ENCODE measurements at regions not wholly inside any gene's neighbourhood (a gene's known extent, or its start where the extent isn't known, plus 50 kb on each side); places are given as distances from the start of the nearest gene placed in this dataset.
"Not testable (repeated sequence)": the region's sequence is repeated elsewhere in the genome, so short reads cannot be mapped to it uniquely, and the experiment has no call there.

DNA sequence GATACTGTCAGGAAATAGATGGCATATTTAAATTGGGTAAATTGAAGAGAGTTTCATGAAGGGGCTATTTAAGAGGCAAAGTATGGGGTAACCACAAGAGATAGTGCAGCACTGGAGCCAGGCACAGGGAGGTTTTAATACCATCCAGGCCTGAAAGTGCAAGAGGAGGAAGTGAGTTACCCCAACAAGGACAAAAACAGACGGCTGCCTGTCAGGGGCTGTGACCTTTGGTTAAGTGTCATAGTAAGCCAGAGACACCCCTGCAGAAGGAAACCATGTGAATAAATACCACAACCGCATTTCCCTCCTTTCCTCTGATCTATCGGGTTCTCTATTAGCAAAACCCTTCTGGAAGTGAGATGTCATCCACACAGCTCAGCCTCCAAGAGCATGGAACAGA lies 122.0 kb upstream of the DHRS4 start:
- no peak for DNase-seq (ENCODE audit: low spot score)

DNA sequence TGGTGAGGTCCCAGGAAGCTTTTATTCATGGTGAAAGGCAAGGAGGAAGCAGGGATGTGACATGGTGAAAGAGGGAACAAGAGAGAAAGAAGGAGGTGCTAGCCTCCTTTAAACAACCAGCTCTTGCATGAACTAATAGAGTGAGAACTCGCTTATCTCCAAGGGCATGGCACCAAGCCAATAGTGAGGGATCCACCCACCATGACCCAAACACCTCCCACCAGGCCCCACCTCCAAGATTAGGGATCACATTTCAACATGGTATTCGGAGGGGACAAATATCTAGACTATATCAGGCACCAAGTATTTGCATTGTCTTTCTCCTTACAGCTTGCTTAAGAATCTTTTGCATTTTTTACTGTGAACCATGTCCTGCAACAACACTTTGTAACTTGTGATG lies 91.9 kb upstream of the DHRS4 start:
- peak; percentile 12 for DNase-seq (ENCODE audit: low spot score)

DNA sequence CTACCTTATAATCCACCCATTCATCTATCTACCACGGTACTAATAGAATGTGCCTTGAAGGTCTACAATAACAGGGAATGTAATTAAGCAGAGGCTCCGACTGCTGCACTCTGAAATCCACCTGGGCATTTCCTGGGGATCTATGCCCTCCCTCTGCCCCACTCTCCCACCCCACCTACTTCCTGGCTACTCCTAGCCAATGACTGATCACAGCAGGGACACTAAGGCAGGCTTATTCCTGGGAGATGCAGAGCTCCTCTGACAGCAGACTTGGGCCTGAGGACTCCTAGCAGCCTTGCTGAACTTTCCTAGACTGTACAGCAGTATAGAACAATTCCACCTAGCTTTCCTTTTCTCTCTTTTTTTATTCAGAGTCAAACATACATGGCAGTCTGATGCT lies 91.1 kb upstream of the DHRS4 start:
- DNase-seq (ENCODE audit: low spot score): no peak

DNA sequence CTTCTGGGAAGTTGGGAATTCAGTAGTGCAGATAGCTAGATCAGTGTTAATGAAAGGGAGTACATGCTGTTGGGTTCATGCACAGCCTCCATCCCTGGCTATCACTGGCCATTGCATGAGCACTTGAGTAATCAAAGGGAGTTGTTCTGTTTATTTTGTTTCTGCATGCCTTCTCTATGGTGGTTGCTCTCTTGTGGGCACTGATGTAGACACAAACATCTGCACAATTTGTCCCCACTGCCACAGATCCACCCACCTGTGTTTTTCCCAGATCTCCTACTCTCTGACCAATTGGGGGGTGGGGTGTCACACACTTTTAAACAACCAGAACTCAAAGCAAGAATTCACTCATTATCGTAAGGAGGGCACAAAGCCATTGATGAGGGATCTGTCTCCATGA lies 89.7 kb upstream of the DHRS4 start:
- no peak for DNase-seq (ENCODE audit: low spot score)

DNA sequence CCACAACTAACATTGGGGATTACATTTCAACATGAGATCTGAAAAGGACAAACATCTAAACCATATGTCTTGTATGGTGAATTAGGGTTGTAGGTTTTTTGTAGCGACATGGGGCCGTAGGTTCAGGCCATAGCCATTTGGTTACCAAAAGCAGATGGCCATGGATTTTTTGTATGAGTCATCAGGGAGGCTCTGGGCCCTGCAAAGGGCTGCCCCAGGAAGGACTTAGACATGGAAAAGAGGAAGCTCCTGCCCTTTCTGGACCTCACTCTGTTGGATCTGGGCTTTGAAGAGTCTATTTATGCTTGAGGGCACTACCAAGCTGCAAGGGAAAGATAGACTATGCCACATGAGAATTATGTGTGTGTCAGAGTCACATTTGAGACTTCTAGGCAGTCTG lies 89.3 kb upstream of the DHRS4 start:
- DNase-seq (ENCODE audit: low spot score): no peak

DNA sequence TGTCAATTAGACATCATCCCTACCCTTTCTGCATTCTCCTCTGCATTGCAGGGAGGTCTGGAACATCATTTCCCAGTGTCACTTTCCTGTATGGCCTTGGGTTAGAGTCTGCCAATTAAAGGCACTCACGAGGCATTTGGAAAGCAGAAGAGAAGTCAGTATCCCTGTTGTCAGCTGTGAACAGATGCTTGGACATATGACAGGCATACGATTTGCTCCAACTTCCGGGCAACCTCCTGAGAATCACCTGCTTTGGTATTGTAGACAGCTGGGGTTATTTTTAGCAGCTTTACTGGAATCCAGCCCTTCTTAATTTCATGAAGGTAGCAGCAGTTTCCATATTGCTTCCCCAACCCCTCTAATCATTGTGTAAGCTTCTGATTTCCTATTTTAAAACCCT lies 88.7 kb upstream of the DHRS4 start:
- no peak for DNase-seq (ENCODE audit: low spot score)

DNA sequence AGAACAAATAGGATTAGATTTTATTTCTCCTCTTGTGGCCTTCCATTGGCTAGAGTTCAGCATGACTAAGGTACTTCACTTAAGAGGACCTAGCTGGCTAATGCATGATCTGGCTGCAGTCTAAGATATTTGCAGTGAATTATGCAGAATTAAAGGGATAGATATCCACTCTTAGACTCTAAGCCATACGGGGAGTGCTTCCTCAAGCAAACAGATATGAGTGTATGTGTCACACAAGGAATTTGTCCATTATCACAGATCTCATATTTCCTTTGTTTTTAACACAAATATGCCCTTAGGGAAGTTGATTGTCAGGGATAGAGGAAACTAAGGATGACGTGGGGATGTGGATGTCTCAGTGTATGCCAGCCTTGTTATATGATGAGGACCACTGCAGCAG lies 88.1 kb upstream of the DHRS4 start:
- DNase-seq (ENCODE audit: low spot score): peak; percentile 47

DNA sequence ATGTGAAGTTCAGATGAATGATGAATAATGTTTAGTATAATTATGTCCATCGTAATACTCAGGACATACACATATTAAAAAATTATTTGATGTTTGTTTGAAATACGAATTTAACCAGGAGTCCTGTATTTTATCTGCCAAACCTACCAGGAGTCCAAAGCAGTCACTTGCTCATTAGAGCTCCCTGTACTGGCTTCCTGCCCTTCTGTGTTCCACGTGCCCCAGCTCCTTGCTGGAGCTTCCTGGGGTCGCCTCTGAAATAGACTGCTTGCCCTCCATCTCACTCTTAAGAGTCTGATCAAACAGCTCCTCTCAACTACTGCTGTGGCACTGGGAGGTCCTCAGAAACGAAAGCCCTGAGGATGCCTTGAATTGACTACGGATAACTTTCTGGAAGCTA lies 87.3 kb upstream of the DHRS4 start:
- DNase-seq (ENCODE audit: low spot score): no peak

DNA sequence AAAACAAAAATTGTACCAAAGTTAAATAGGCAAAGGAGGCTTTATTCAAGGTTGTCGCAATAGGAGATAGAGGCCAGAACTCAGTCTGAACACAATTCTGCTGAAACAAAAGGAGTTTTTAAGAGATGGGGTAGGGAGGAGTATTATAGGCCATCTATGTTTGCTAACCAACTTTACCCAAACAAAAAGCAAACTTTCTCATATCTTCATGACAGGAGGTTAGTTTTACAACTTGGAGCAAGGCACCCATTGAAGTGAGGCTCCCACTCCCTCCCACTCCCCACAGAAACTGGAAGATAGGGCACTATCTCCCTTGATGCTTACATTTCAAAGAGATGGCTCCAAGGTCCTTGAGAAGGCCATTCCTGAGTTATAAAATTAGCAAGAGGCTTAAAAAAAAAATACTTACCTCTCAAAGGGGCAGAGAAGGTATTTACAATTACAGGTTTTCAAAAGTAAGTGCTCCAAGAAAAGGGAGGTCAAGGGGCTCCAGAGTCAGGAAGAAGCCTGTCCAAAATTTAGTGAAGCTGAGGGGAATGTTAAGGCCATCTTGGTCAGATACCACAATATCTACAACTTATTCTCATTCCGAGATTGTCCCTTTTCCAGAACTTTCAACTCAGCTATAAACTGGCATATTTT lies 84.4 kb upstream of the DHRS4 start:
- DNase-seq (ENCODE audit: low spot score): no peak

DNA sequence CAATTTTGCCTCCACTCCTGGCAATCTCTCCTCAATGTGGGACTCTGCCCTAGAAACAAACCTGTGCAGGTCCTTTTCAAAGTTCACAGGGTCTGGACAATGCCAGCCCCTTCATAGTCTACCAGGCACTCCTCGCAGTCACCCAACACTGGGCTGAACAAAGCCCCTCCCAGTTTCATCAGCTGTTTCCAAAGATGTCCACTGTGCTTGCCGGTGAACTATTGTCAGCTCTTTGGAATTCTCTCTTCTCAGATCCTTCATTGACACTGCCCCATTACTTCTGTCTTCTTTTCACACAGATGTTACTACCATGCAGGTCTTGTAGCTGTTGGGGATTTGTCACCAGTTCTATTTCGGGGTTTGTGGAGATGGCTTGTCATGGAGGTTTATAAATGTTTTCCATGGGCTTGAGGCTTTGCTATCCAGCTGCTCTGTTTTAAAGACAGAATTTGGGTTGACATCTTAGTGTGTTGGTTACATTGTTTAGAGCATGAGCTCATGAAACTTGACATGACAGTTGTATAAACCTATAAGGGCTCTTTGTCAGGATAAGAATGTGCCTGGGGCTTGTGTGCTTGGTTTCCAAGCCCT lies 77.3 kb upstream of the DHRS4 start:
- DNase-seq (ENCODE audit: low spot score): no peak

DNA sequence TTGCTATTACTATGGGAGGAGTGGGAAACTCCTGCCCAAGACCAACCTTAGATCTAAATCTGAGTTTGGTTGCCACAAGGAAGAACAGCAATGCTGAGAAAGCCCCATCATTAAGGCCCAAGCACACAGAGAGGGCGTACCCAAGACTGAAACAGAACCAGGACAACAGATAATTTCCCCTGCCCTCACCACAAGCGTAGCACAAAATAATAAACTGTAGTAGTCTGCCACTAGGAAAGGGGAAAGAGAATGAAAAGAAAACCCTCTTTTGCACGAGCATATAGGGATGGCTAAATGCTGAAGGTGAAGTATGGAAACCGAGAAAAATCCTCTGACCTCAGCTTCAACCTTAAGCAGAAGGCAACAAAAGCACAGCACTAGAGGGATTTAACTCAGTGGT lies 76.5 kb upstream of the DHRS4 start:
- DNase-seq (ENCODE audit: low spot score): no peak

DNA sequence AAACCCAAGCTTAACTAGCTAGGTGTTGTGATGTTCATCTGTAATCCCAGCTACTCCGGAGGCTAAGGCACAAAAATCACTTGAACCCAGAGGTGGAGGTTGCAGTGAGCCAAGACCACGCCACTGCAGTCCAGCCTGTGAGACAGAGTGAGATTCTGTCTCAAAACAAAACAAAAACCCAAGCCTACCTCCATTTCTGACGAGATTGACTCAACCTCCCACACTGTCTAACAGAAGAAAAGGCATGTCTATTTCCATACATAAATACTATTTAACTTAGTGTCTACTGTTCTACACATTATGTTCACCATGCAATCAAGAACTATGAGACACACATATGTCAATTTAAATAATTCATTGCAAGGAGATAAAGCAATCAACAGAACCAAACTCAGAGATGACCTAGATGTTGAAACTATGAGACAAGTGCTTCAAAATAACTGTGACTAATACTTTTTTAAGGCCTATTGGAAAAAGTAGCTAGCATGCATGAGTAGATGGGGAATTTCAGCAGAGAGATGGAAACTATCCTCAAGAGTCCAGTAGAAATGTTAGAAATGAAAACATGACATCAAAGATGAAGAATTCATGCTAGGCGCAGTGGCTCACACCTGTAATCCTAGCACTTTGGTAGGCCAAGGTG lies 75.9 kb upstream of the DHRS4 start:
- DNase-seq (ENCODE audit: low spot score): no peak

DNA sequence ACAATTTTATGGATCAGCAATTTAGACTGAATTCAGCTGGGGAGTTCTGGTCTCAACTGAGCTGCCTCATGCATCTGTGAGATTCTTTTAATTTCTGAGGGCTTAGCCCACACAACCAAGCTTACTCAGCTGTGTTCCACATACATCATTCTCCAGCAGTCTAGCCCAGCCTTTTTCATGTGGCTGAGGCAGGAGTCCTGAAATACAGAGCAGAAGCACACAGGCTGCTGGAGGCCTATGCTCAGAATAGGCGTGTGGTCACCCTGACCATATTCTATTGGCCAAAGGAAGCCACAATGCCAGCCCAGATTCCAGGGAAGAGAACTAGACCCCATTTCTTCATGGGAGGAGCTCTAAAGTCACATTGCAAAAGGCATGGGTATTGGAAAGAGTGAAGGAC lies 72.3 kb upstream of the DHRS4 start:
- DNase-seq (ENCODE audit: low spot score): peak; percentile 56

DNA sequence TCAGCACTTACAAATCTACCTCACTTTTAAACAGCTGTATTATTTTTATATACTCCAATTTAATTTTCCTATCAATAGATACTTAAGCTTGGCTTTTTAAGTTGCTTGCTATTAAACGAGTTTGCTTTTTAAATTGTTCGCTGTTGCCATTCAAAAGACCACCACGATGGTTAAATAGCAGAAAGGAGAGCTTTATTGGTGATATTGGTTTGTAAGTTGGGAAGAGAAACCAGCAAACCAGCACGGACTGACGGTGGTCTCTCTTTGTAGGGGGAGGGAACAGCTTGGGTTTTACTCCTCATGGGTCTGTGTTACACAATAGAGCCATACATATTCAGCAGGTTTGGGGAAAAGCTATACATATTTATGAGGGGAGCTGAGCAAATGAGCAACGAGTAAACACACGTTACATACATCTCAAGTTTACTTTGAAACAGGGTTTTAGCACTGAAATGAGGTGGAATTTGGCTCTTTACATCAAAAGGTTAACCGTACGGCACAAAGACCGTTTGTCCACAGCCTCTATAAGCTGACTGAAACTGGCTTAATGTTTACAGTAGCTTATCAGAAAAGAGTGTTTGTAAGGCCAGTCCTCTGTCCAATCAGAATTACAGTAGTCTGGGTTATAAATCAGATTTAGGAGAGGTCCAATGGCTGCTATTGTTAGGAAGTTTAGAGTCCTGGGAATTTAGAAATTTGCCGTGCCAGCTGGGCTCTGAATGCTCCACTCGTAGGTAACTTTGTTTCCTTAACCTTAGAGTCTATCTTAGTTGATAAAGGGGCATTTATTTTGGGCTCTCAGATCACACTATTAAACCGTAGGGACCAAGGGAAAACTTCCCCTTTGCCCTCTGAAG lies 69.7 kb upstream of the DHRS4 start:
- DNase-seq (ENCODE audit: low spot score): no peak

DNA sequence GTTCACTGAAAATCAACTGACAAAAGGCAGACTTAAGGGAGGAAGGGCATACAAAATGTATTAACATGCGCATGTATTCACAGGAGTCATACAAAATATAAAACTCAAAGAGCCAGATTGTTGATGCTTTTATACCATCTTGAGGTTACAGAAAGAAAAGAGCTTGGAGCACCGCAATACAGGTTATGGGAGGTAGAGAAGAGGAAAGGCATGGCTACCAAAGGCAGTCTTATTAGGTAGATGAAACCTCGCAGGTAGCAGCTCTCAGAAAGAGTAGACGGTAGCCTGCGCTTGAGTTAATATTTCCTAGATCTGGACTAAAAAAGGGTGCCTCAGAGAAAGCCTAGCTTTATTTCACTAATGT lies 69.0 kb upstream of the DHRS4 start:
- no peak for DNase-seq (ENCODE audit: low spot score)

DNA sequence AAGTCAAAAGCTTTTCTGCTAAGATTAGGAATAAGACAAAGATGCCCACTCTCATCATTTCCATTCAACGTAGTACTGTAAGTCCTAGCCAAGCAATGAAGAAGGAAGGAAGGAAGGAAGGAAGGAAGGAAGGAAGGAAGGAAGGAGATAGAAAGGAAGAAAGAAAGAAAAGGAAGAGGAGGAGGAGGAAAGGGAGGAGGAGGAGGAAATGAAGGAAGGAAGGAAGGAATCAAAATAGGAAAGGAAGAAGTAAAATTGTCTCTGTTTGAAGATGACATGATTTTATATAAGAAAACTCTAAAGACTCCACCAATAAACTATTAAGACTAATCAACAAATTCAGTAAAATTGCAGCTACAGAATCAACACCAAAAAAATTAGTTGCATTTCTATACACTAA lies 66.0 kb upstream of the DHRS4 start:
- DNase-seq (ENCODE audit: low spot score): no peak

DNA sequence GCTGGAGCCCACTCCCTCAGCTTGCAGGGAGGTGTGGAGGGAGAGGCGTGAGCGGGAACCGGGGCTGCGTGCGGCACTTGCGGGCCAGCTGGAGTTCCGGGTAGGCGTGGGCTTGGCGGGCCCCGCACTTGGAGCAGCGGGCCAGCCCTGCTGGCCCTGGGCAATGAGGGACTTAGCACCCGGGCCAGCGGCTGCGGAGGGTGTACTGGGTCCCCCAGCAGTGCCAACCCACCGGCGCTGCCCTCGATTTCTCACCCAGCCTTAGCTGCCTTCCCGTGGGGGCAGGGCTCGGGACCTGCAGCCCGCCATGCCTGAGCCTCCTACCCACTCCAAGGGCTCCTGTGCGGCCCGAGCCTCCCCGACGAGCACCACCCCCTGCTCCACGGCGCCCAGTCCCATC lies 61.9 kb upstream of the DHRS4 start:
- not testable (repeated sequence) for DNase-seq (ENCODE audit: low spot score)

DNA sequence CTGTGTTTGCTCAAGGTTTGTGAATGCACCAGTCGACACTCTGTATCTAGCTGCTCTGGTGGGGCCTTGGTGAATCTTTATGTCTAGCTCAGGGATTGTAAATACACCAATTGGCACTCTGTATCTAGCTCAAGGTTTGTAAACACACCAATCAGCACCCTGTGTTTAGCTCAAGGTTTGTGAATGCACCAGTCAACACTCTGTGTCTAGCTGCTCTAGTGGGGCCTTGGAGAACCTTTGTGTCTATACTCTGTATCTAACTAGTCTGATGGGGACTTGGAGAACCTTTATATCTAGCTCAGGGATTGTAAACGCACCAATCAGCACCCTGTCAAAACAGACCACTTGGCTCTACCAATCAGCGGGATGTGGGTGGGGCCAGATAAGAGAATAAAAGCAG lies 61.3 kb upstream of the DHRS4 start:
- DNase-seq (ENCODE audit: low spot score): not testable (repeated sequence)

DNA sequence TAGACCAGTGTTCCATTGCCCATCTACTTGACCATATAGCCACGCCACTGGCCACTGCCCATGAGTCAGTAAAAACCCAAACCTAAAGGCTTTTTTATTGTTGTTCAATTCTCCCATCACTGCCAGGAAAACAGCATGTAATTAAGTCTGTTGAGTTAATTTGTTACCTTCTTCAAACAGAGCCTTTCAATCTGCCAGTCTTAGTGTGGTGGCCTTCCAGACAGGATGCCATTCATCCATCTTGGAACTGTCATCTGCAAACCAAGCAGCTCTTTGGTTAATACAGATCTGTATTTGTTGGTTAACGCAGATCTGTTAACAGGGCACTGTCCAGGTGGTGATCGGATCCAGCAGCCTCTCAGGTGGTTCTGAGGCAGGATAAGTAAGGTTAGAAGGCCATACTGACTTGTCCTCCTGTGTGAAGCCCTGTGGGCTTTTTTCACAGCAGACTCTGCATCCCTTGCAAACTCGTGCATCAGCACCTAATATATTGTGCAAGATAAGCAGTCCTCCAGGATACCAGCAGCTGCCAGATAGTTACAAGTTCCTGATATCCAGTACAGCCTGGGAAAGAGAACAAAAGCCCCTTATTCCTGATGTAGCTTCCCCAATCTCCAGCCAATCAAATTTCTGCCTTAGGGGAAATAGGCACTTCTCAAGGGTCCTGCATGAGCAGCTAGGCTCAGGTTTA lies 59.1 kb upstream of the DHRS4 start:
- no peak for DNase-seq (ENCODE audit: low spot score)

DNA sequence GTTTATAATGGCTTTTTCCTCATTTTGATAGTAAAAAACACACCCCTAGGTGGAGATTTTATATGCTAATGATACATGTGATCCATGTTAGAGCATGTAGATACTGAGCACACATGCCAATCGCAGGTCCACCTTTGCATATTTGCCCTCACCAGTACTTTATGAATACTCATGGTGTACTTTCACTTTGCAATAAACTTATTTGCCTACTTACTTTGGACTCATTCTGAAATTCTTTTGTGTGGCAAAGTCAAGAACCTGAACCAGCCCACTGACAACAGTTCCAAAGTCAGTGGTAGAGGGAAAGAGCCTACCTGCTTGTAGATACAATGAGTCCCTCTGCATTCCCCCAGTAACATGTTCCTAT lies 58.5 kb upstream of the DHRS4 start:
- DNase-seq (ENCODE audit: low spot score): no peak

DNA sequence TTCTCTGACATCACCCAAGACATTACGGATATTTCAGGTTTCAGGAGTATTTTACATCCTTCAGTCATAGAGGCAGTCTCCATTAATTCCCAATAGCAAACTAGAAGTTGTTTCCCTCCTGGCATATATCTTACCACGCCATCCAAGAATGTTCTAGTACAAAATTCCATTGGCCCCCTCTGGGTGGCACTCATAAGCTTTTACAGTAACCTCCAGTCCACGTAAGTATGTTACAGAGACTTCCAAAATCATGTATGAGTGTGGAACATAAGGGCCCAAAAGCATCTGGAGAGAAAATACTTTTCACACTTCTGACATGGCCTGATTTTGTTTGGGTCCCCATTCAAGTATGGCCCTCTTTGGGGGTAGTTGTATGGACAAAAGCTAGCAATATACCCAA lies 58.1 kb upstream of the DHRS4 start:
- peak; percentile 19 for DNase-seq (ENCODE audit: low spot score)

DNA sequence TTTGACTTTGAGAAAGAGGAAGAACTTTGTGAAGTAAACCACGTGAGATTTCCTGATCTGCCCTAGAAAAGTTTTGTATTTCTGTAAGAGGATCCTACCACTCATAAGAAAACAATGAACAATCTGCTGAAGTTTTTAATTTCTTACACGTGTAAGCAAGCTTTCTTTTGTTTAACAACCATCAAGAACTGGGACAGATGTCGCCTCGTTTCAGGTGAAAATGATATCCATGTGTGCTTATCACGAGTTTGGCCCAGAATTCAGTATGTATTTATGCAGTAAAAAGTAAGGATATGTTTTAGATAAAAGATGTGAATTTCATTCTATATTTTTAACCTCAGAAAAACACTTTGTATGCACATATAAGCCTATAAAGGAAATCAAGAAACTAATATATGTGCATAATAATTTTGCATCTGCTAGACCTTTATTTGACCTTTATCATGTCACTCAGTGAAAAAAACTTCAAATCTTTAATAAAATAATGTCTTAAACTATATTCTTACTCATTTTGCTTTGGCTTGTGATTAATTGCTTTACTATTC lies 56.9 kb upstream of the DHRS4 start:
- DNase-seq (ENCODE audit: low spot score): no peak

Measured in umbilical cord (tissue), 1 donor.